ENCODE measurements at regions not wholly inside any gene's neighbourhood (a gene's known extent, or its start where the extent isn't known, plus 50 kb on each side); places are given as distances from the start of the nearest gene placed in this dataset.
"Not testable (repeated sequence)": the region's sequence is repeated elsewhere in the genome, so short reads cannot be mapped to it uniquely, and the experiment has no call there.

DNA sequence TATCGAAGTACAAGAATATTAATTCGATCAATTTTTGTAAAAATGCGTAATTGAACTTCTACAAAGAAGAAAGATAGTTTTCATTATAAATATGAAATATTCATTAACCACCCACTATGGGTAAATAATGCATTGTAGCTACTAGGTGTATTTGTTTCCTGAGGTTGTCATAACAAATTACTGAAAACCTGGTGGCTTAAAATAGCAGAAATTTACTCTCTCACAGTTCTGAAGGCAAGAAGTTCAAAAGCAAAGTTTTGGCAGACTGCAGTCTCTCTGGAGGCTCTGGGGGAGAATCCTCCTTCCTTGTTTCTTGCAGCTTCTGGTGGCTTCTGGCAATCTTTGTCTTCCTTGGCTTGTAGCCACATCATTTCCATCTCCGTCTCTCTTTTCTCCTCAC is 99.2 kb upstream of the MIR17HG start:
- Histone ChIP-seq H3K4me1 (peaks cover 0 to 7% (median 0%) of the 10 kb centered on the region in 4 donors), H3K27ac (no peak overlapping the region), H3K36me3 (no peaks in the 10 kb centered on the region), H3K4me3 (no peak overlapping the region), H3K27me3 (no peaks in the 10 kb centered on the region), H3K9me3 (no peaks in the 10 kb centered on the region)
- 62 to 70% methylated on average over 4 of the region's 4 CpGs for WGBS, 2 donors (ENCODE audit: low coverage in 1 of 2)
- in situ Hi-C loops (cut with MboI; ENCODE audit: low pct_ligation_motif_present in 1 of 4, low pct_unique_long_range_greater_than_20kb in 1 of 4, low sequenced_read_pairs in 3 of 4) (no loop called here), intact Hi-C loops (cut with DNase I; ENCODE audit: low total_unique reads) (no loop called here)
- DNase-seq, result no peak
- TF ChIP-seq EP300 (IDR thresholded peaks at IDR 0.05; ENCODE audit: low read depth) (no peak), POLR2AphosphoS5 (IDR thresholded peaks at IDR 0.05) (no peak), POLR2A (IDR thresholded peaks at IDR 0.05) (no peak)
- TF ChIP-seq, protein P1, sequence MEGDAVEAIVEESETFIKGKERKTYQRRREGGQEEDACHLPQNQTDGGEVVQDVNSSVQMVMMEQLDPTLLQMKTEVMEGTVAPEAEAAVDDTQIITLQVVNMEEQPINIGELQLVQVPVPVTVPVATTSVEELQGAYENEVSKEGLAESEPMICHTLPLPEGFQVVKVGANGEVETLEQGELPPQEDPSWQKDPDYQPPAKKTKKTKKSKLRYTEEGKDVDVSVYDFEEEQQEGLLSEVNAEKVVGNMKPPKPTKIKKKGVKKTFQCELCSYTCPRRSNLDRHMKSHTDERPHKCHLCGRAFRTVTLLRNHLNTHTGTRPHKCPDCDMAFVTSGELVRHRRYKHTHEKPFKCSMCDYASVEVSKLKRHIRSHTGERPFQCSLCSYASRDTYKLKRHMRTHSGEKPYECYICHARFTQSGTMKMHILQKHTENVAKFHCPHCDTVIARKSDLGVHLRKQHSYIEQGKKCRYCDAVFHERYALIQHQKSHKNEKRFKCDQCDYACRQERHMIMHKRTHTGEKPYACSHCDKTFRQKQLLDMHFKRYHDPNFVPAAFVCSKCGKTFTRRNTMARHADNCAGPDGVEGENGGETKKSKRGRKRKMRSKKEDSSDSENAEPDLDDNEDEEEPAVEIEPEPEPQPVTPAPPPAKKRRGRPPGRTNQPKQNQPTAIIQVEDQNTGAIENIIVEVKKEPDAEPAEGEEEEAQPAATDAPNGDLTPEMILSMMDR (IDR thresholded peaks at IDR 0.05), result no peak

- in situ Hi-C loops (cut with MboI; ENCODE audit: low pct_ligation_motif_present in 1 of 4, low pct_unique_long_range_greater_than_20kb in 1 of 4, low sequenced_read_pairs in 3 of 4), result no loop called here
Measured at GRCh38 chr13:91249370-91249769, 98.1 kb upstream of the MIR17HG start.

GRCh38 chr13:91249861-91250260 is 97.6 kb upstream of the MIR17HG start:
- in situ Hi-C loops (cut with MboI; ENCODE audit: low pct_ligation_motif_present in 1 of 4, low pct_unique_long_range_greater_than_20kb in 1 of 4, low sequenced_read_pairs in 3 of 4) (no loop called here), intact Hi-C loops (cut with DNase I; ENCODE audit: low total_unique reads) (no loop called here)
- Histone ChIP-seq H3K36me3 (no peaks in the 10 kb centered on the region), H3K4me3 (no peak overlapping the region), H3K27ac (no peak overlapping the region), H3K27me3 (no peaks in the 10 kb centered on the region), H3K4me1 (peaks cover 0 to 7% (median 0%) of the 10 kb centered on the region in 4 donors), H3K9me3 (no peaks in the 10 kb centered on the region)
- DNase-seq, result no peak
- WGBS, 2 donors (ENCODE audit: low coverage in 1 of 2), result 58 to 71% methylated on average over 2 of the region's 2 CpGs
- TF ChIP-seq, protein P1 (IDR thresholded peaks at IDR 0.05), result no peak

More at GRCh38 chr13:91249370-91249769, 98.1 kb upstream of the MIR17HG start:
- TF ChIP-seq POLR2A (IDR thresholded peaks at IDR 0.05), result no peak
- TF ChIP-seq POLR2AphosphoS5 (IDR thresholded peaks at IDR 0.05), result no peak
- no peak for TF ChIP-seq EP300 (IDR thresholded peaks at IDR 0.05; ENCODE audit: low read depth)
- TF ChIP-seq, protein P1 (IDR thresholded peaks at IDR 0.05), result no peak
- no peak overlapping the region for H3K4me3 ChIP-seq
- peaks cover 0 to 7% (median 0%) of the 10 kb centered on the region in 4 donors for H3K4me1 ChIP-seq
- no peak overlapping the region for H3K27ac ChIP-seq
- H3K27me3 ChIP-seq, result no peaks in the 10 kb centered on the region
- 50 to 61% methylated on average over 2 of the region's 2 CpGs for WGBS, 2 donors (ENCODE audit: low coverage in 1 of 2)
- no peaks in the 10 kb centered on the region for H3K36me3 ChIP-seq
- no peak for DNase-seq
- no peaks in the 10 kb centered on the region for H3K9me3 ChIP-seq
- intact Hi-C loops (cut with DNase I; ENCODE audit: low total_unique reads), result no loop called here

- intact Hi-C loops (cut with DNase I; ENCODE audit: low total_unique reads), result not testable (repeated sequence)
- WGBS, 2 donors (ENCODE audit: low coverage in 1 of 2), result 74 to 90% methylated on average over 4 of the region's 4 CpGs
Measured at GRCh38 chr13:91251573-91251972, 95.9 kb upstream of the MIR17HG start.

GRCh38 chr13:91264484-91264883 is 83.0 kb upstream of the MIR17HG start:
- Histone ChIP-seq H3K36me3 (no peaks in the 10 kb centered on the region), H3K27ac (no peak overlapping the region), H3K4me3 (no peak overlapping the region), H3K4me1 (no peaks in the 10 kb centered on the region), H3K27me3 (no peaks in the 10 kb centered on the region), H3K9me3 (no peaks in the 10 kb centered on the region)
- TF ChIP-seq, protein P1 (IDR thresholded peaks at IDR 0.05), result no peak
- TF ChIP-seq POLR2A (IDR thresholded peaks at IDR 0.05) (no peak), POLR2AphosphoS5 (IDR thresholded peaks at IDR 0.05) (no peak), EP300 (IDR thresholded peaks at IDR 0.05; ENCODE audit: low read depth) (no peak)
- in situ Hi-C loops (cut with MboI; ENCODE audit: low pct_ligation_motif_present in 1 of 4, low pct_unique_long_range_greater_than_20kb in 1 of 4, low sequenced_read_pairs in 3 of 4), result no loop called here
- intact Hi-C loops (cut with DNase I; ENCODE audit: low total_unique reads), result no loop called here
- no peak for DNase-seq
- WGBS, 2 donors (ENCODE audit: low coverage in 1 of 2), result 60 to 67% methylated on average over 1 to 2 of the region's 2 CpGs

More at GRCh38 chr13:91251573-91251972, 95.9 kb upstream of the MIR17HG start:
- H3K4me3 ChIP-seq; H3K9me3 ChIP-seq; H3K27me3 ChIP-seq; H3K36me3 ChIP-seq; DNase-seq; in situ Hi-C loops (cut with MboI; ENCODE audit: low pct_ligation_motif_present in 1 of 4, low pct_unique_long_range_greater_than_20kb in 1 of 4, low sequenced_read_pairs in 3 of 4); H3K4me1 ChIP-seq; H3K27ac ChIP-seq: not testable (repeated sequence)
